WTC11 (cell line): ENCODE measurements at regions not wholly inside any gene's neighbourhood (a gene's known extent, or its start where the extent isn't known, plus 50 kb on each side); places are given as distances from the start of the nearest gene placed in this dataset.
A peak's percentile ranks its signal among the peaks of the same experiment; 100 is the strongest.

Source experiments
- ATAC-seq: fragments of 200-7000 bp; cut with Tn5 transposase; 2 replicates; pipeline ENCODE4 v1.10.0; 2021; ENCODE audit warnings: mild to moderate bottlenecking, moderate library complexity
- CTCF ChIA-PET: fragments of 300-600 bp; sonication (Branson Sonifier 250); formaldehyde crosslinking; loops from one replicate; lab custom pipeline; 2021; ENCODE audit warnings: antibody characterized with exemption; lab: Charles Lee
- POLR2A ChIA-PET: fragments of 350-600 bp; sonication (Branson Sonifier 250); formaldehyde crosslinking; loops from one replicate; lab custom pipeline; 2021; ENCODE audit warnings: antibody characterized with exemption; lab: Charles Lee
- DNase-seq: peaks from one replicate; pipeline ENCODE4 v3.0.0; 2021; ENCODE audit warnings: low spot score
- H3K27ac Mint-ChIP-seq: 2 replicates; pipeline ENCODE4 v1.8.0; 2021; ENCODE audit warnings: mixed read lengths
- H3K27me3 Mint-ChIP-seq: 2 replicates; pipeline ENCODE4 v1.8.0; 2021; ENCODE audit warnings: low read depth, mild to moderate bottlenecking, moderate library complexity, mixed read lengths
- H3K36me3 Mint-ChIP-seq: 2 replicates; pipeline ENCODE4 v1.8.0; 2021; ENCODE audit warnings: mixed read lengths
- H3K4me1 Mint-ChIP-seq: 2 replicates; pipeline ENCODE4 v1.8.0; 2022; ENCODE audit warnings: mixed read lengths
- H3K4me3 Mint-ChIP-seq: 2 replicates; pipeline ENCODE4 v1.8.0; 2021; ENCODE audit warnings: mild to moderate bottlenecking, moderate library complexity, mixed read lengths
- H3K9me3 Mint-ChIP-seq: 2 replicates; pipeline ENCODE4 v1.8.0; 2021; ENCODE audit warnings: mixed read lengths
- CDX4 ChIP-seq: fragments of 250-450 bp; sonication (Bioruptor Pico); IDR thresholded peaks from 2 replicates; pipeline ENCODE4 v1.9.0; 2021; ENCODE audit warnings: moderate library complexity, mild to moderate bottlenecking, inconsistent platforms, borderline replicate concordance
- E2F5 ChIP-seq: sonication (generic); formaldehyde crosslinking; IDR thresholded peaks from 2 replicates; pipeline ENCODE4 v1.8.1; 2022; ENCODE audit warnings: mild to moderate bottlenecking, moderate library complexity, missing genetic modification reagents
- EMX1 ChIP-seq: fragments of 250-450 bp; sonication (Bioruptor Pico); IDR thresholded peaks from 2 replicates; pipeline ENCODE4 v1.8.0; 2021; ENCODE audit warnings: mild to moderate bottlenecking
- FOXP1 ChIP-seq: sonication (generic); formaldehyde crosslinking; IDR thresholded peaks from 2 replicates; pipeline ENCODE4 v1.8.0; 2022; ENCODE audit warnings: missing genetic modification reagents, mild to moderate bottlenecking, moderate library complexity, borderline replicate concordance
- FOXP4 ChIP-seq: sonication (generic); formaldehyde crosslinking; IDR thresholded peaks from 2 replicates; pipeline ENCODE4 v1.8.0; 2022; ENCODE audit warnings: mild to moderate bottlenecking, missing genetic modification reagents
- GRHL2 ChIP-seq: fragments of 250-450 bp; sonication (Bioruptor Pico); IDR thresholded peaks from 2 replicates; pipeline ENCODE4 v1.8.0; 2022; ENCODE audit warnings: mild to moderate bottlenecking, moderate library complexity; ENCODE audit not compliant: insufficient replicate concordance, severe bottlenecking
- GTF2I ChIP-seq: fragments of 250-450 bp; sonication (Bioruptor Pico); conservative IDR thresholded peaks from 2 replicates; pipeline ENCODE4 v1.4.0; 2021; ENCODE audit warnings: mild to moderate bottlenecking
- KAT7 ChIP-seq: sonication (generic); formaldehyde crosslinking; IDR thresholded peaks from 2 replicates; pipeline ENCODE4 v1.8.1; 2023; ENCODE audit warnings: missing genetic modification reagents, mild to moderate bottlenecking, borderline replicate concordance
- MAX ChIP-seq: sonication (generic); formaldehyde crosslinking; IDR thresholded peaks from 2 replicates; pipeline ENCODE4 v1.8.0; 2022; ENCODE audit warnings: mild to moderate bottlenecking, missing genetic modification reagents
- MXD4 ChIP-seq: fragments of 250-450 bp; sonication (Bioruptor Pico); IDR thresholded peaks from 2 replicates; pipeline ENCODE4 v1.8.0; 2021; ENCODE audit warnings: mild to moderate bottlenecking, moderate library complexity, borderline replicate concordance
- PRDM15 ChIP-seq: sonication (generic); formaldehyde crosslinking; IDR thresholded peaks from 2 replicates; pipeline ENCODE4 v1.8.0; 2022; ENCODE audit warnings: missing genetic modification reagents
- TCF7 ChIP-seq: sonication (generic); formaldehyde crosslinking; IDR thresholded peaks from 2 replicates; pipeline ENCODE4 v1.8.0; 2022; ENCODE audit warnings: mild to moderate bottlenecking, low read depth, missing genetic modification reagents, moderate library complexity
- TEAD1 ChIP-seq: sonication (generic); formaldehyde crosslinking; IDR thresholded peaks from 2 replicates; pipeline ENCODE4 v1.8.0; 2022; ENCODE audit warnings: mild to moderate bottlenecking, missing genetic modification reagents
- ZMAT4 ChIP-seq: fragments of 250-450 bp; sonication (Bioruptor Pico); IDR thresholded peaks from 2 replicates; pipeline ENCODE4 v1.9.0; 2021; ENCODE audit warnings: mild to moderate bottlenecking
- ZNF121 ChIP-seq: sonication (generic); formaldehyde crosslinking; IDR thresholded peaks from 2 replicates; pipeline ENCODE4 v1.8.0; 2023; ENCODE audit warnings: missing genetic modification reagents
- ZNF138 ChIP-seq: sonication (generic); formaldehyde crosslinking; conservative IDR thresholded peaks from 2 replicates; pipeline ENCODE4 v1.8.1; 2022; ENCODE audit warnings: mild to moderate bottlenecking, moderate library complexity, missing genetic modification reagents
- ZNF263 ChIP-seq: sonication (generic); formaldehyde crosslinking; IDR thresholded peaks from 2 replicates; pipeline ENCODE4 v1.8.1; 2022; ENCODE audit warnings: low read depth, mild to moderate bottlenecking, moderate library complexity, missing genetic modification reagents
- ZNF416 ChIP-seq: fragments of 250-450 bp; sonication (Bioruptor Pico); IDR thresholded peaks from 2 replicates; pipeline ENCODE4 v1.9.0; 2021; ENCODE audit warnings: mild to moderate bottlenecking, inconsistent platforms
- ZNF423 ChIP-seq: fragments of 250-450 bp; sonication (Bioruptor Pico); IDR thresholded peaks from 2 replicates; pipeline ENCODE4 v2.1.2; 2022; ENCODE audit warnings: mild to moderate bottlenecking, moderate library complexity
- ZNF425 ChIP-seq: fragments of 250-450 bp; sonication (Bioruptor Pico); conservative IDR thresholded peaks from 2 replicates; pipeline ENCODE4 v1.9.0; 2021; ENCODE audit warnings: mild to moderate bottlenecking

- ChIA-PET CTCF (interaction anchor here (1.5 kb wide), 1 partner anchor 106 kb away, joined by 3 read pairs; no protein-coding TSS in a partner anchor), POLR2A (no interaction called here)
- ATAC-seq = no peak
- Mint-ChIP-seq H3K36me3 (0 out of 2 replicates have a peak, but pooled peaks cover 3% of the 10 kb centered on the region), H3K4me3 (no peak overlapping the region), H3K4me1 (peaks cover 43% of the 10 kb centered on the region)
- no peak for DNase-seq
- TF ChIP-seq GTF2I (CRISPR knock-in tag) (no peak), GRHL2 (CRISPR knock-in tag) (no peak), KAT7 (CRISPR knock-in tag) (no peak), ZNF263 (no peak), ZNF423 (no peak), FOXP1 (CRISPR knock-in tag) (no peak), ZNF138 (CRISPR knock-in tag) (no peak), E2F5 (no peak), ZNF121 (no peak), ZMAT4 (CRISPR knock-in tag) (no peak), FOXP4 (no peak), EMX1 (no peak), ZNF416 (no peak), CDX4 (no peak), TCF7 (no peak), MXD4 (CRISPR knock-in tag) (no peak), ZNF425 (CRISPR knock-in tag) (no peak), MAX (CRISPR knock-in tag) (no peak), TEAD1 (no peak), PRDM15 (no peak)
- TF ChIP-seq, all 79 proteins: peak for 0
- peaks cover 9% of the 10 kb centered on the region for H3K9me3 Mint-ChIP-seq
- peak overlapping the region; percentile 92 for H3K27ac Mint-ChIP-seq
- no peaks in the 10 kb centered on the region for H3K27me3 Mint-ChIP-seq
These were observed 90.7 kb upstream of the GSE1 start for GRCh38 chr16:85522308-85522841.
